ENCODE measurements at regions not wholly inside any gene's neighbourhood (a gene's known extent, or its start where the extent isn't known, plus 50 kb on each side); places are given as distances from the start of the nearest gene placed in this dataset.

GRCh38 chr13:47129461-47129860 is 232.6 kb upstream of the HTR2A start:
- BruUV-seq (replicated peaks), result no TSS peak
- no peak overlapping the region for H2AFZ ChIP-seq
- no peaks in the 10 kb centered on the region for H3K79me2 ChIP-seq (ENCODE audit: low read depth)
- H4K20me1 ChIP-seq (ENCODE audit: insufficient read depth), result no peaks in the 10 kb centered on the region
- no peaks in the 10 kb centered on the region for H3K27me3 ChIP-seq (ENCODE audit: insufficient read depth, low read depth)
- ChIA-PET POLR2A (ENCODE audit: unreplicated experiment) (no interaction called here), CTCF (no interaction called here)
- H3K36me3 ChIP-seq (ENCODE audit: low read depth), result no peaks in the 10 kb centered on the region
- TF ChIP-seq EZH2 (IDR thresholded peaks at IDR 0.05; ENCODE audit: low read depth), result no peak
- TF ChIP-seq, protein P1, sequence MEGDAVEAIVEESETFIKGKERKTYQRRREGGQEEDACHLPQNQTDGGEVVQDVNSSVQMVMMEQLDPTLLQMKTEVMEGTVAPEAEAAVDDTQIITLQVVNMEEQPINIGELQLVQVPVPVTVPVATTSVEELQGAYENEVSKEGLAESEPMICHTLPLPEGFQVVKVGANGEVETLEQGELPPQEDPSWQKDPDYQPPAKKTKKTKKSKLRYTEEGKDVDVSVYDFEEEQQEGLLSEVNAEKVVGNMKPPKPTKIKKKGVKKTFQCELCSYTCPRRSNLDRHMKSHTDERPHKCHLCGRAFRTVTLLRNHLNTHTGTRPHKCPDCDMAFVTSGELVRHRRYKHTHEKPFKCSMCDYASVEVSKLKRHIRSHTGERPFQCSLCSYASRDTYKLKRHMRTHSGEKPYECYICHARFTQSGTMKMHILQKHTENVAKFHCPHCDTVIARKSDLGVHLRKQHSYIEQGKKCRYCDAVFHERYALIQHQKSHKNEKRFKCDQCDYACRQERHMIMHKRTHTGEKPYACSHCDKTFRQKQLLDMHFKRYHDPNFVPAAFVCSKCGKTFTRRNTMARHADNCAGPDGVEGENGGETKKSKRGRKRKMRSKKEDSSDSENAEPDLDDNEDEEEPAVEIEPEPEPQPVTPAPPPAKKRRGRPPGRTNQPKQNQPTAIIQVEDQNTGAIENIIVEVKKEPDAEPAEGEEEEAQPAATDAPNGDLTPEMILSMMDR (conservative IDR thresholded peaks at IDR 0.05), result no peak
- H3K9me2 ChIP-seq (ENCODE audit: insufficient read depth), result no peaks in the 10 kb centered on the region
- no peak overlapping the region for H3K27ac ChIP-seq
- H3K4me3 ChIP-seq, result no peak overlapping the region
- no peak for DNase-seq
- no peak overlapping the region for H3K4me2 ChIP-seq
- H3F3A ChIP-seq (ENCODE audit: insufficient read depth, low read depth), result no peaks in the 10 kb centered on the region
- no peaks in the 10 kb centered on the region for H3K4me1 ChIP-seq (replicated peaks; ENCODE audit: insufficient read depth)
- no peaks in the 10 kb centered on the region for H3K9me3 ChIP-seq (ENCODE audit: insufficient read depth, low read depth)
- intact Hi-C loops (cut with micrococcal nuclease; ENCODE audit: unreplicated experiment), result no loop called here

DNA sequence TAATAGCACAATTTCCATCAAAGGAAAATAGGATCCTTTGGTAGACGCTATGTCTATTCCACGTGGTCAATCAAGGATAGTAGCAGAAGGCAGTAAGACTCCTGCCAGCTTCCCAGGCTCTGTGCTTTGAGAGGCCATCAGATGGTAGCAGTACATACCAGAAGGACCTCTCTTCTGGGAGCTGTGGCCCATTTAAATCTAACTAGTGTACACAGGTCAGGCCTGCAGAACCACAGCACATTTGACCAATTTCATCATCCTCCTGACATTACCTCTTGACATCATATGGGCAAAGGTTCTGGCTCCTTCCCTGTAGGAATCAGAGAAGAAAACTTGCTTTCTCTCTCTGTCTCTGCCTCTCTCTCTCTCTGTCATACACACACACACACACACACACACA is 229.6 kb upstream of the HTR2A start:
- H3F3A ChIP-seq (ENCODE audit: insufficient read depth, low read depth), result no peaks in the 10 kb centered on the region
- H4K20me1 ChIP-seq (ENCODE audit: insufficient read depth), result no peaks in the 10 kb centered on the region
- no peak overlapping the region for H2AFZ ChIP-seq
- H3K27ac ChIP-seq, result no peak overlapping the region
- no peaks in the 10 kb centered on the region for H3K27me3 ChIP-seq (ENCODE audit: insufficient read depth, low read depth)
- CTCF ChIA-PET, result no interaction called here
- no peak for DNase-seq
- no peaks in the 10 kb centered on the region for H3K4me1 ChIP-seq (replicated peaks; ENCODE audit: insufficient read depth)
- intact Hi-C loops (cut with micrococcal nuclease; ENCODE audit: unreplicated experiment), result no loop called here
- no peak overlapping the region for H3K4me2 ChIP-seq
- no peaks in the 10 kb centered on the region for H3K36me3 ChIP-seq (ENCODE audit: low read depth)
- no peaks in the 10 kb centered on the region for H3K9me2 ChIP-seq (ENCODE audit: insufficient read depth)
- POLR2A ChIA-PET (ENCODE audit: unreplicated experiment), result no interaction called here
- H3K79me2 ChIP-seq (ENCODE audit: low read depth), result no peaks in the 10 kb centered on the region
- TF ChIP-seq, protein P1 (conservative IDR thresholded peaks at IDR 0.05), result no peak
- TF ChIP-seq EZH2 (IDR thresholded peaks at IDR 0.05; ENCODE audit: low read depth), result no peak
- H3K9me3 ChIP-seq (ENCODE audit: insufficient read depth, low read depth), result no peaks in the 10 kb centered on the region
- BruUV-seq (replicated peaks), result no TSS peak
- H3K4me3 ChIP-seq, result no peak overlapping the region

DNA sequence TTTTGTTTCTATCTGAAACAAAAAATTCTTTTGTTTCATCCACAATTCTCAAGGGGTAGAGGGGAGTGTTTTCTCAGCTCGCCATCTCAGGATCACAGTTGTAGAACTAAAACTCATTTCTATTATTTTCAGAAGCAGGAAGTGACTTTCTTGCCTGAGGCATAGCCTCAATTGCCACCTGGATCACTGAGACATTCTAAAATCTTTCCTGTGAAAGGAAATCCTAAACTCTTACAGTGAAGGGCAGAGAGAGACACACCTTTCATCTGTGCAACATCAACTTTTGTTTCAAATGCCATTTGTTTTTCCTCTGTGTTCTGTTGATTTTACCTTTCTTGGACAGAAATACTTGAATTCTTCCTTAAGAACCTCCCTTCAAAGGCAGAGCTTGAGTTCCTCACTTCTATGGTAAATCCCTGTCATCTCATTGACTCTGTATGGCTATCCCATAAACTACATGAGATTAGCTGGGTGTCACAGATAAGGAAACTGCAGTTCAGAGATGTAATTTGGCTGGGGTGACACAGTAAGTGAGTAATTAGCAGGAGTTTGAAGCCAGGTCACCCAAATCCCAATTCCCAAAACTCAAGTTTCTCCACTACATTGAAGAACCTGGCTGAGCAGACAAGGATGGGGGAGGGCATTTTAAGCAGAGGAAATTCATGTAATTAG is 224.4 kb upstream of the HTR2A start:
- intact Hi-C loops (cut with micrococcal nuclease; ENCODE audit: unreplicated experiment), result no loop called here
- H3K27ac ChIP-seq, result no peak overlapping the region
- H3K4me1 ChIP-seq (replicated peaks; ENCODE audit: insufficient read depth), result no peaks in the 10 kb centered on the region
- no peaks in the 10 kb centered on the region for H3K27me3 ChIP-seq (ENCODE audit: insufficient read depth, low read depth)
- no peaks in the 10 kb centered on the region for H3F3A ChIP-seq (ENCODE audit: insufficient read depth, low read depth)
- no peaks in the 10 kb centered on the region for H4K20me1 ChIP-seq (ENCODE audit: insufficient read depth)
- H2AFZ ChIP-seq, result no peak overlapping the region
- H3K9me2 ChIP-seq (ENCODE audit: insufficient read depth), result no peaks in the 10 kb centered on the region
- no TSS peak for BruUV-seq (replicated peaks)
- no peaks in the 10 kb centered on the region for H3K79me2 ChIP-seq (ENCODE audit: low read depth)
- H3K4me2 ChIP-seq, result peak overlapping the region; percentile 1; the same call in 1 of the 2 replicates
- DNase-seq, result no peak
- no peaks in the 10 kb centered on the region for H3K9me3 ChIP-seq (ENCODE audit: insufficient read depth, low read depth)
- CTCF ChIA-PET, result no interaction called here
- H3K4me3 ChIP-seq, result no peak overlapping the region
- no peaks in the 10 kb centered on the region for H3K36me3 ChIP-seq (ENCODE audit: low read depth)
- POLR2A ChIA-PET (ENCODE audit: unreplicated experiment), result interaction anchor here (0.6 kb wide), 1 partner anchor 47 kb away, joined by 31 read pairs; no protein-coding TSS in a partner anchor
- TF ChIP-seq EZH2 (IDR thresholded peaks at IDR 0.05; ENCODE audit: low read depth), result no peak
- TF ChIP-seq, protein P1 (conservative IDR thresholded peaks at IDR 0.05), result no peak

All from PC-9 (cell line).